ENCODE measurements at regions not wholly inside any gene's neighbourhood (a gene's known extent, or its start where the extent isn't known, plus 50 kb on each side); places are given as distances from the start of the nearest gene placed in this dataset.

- Mint-ChIP-seq H3K27ac (ENCODE audit: unreplicated experiment) (no peak overlapping the region), H3K9me3 (ENCODE audit: unreplicated experiment) (peaks cover 5% of the 10 kb centered on the region), H3K36me3 (ENCODE audit: low read depth, unreplicated experiment) (peaks cover 3% of the 10 kb centered on the region), H3K27me3 (ENCODE audit: low read depth, unreplicated experiment) (no peaks in the 10 kb centered on the region), H3K4me3 (ENCODE audit: unreplicated experiment) (no peak overlapping the region), H3K4me1 (ENCODE audit: low read depth, unreplicated experiment) (peaks cover 6% of the 10 kb centered on the region)
- no peak overlapping the region for H3K4me2 ChIP-seq (ENCODE audit: low read length)
- H3K9ac ChIP-seq (ENCODE audit: low read length), result no peak overlapping the region
- H3K4me1 ChIP-seq (ENCODE audit: insufficient read depth, low read length), result no peaks in the 10 kb centered on the region
- H4K20me1 ChIP-seq (ENCODE audit: insufficient read depth, low read length), result no peaks in the 10 kb centered on the region
- TF ChIP-seq, protein P1, sequence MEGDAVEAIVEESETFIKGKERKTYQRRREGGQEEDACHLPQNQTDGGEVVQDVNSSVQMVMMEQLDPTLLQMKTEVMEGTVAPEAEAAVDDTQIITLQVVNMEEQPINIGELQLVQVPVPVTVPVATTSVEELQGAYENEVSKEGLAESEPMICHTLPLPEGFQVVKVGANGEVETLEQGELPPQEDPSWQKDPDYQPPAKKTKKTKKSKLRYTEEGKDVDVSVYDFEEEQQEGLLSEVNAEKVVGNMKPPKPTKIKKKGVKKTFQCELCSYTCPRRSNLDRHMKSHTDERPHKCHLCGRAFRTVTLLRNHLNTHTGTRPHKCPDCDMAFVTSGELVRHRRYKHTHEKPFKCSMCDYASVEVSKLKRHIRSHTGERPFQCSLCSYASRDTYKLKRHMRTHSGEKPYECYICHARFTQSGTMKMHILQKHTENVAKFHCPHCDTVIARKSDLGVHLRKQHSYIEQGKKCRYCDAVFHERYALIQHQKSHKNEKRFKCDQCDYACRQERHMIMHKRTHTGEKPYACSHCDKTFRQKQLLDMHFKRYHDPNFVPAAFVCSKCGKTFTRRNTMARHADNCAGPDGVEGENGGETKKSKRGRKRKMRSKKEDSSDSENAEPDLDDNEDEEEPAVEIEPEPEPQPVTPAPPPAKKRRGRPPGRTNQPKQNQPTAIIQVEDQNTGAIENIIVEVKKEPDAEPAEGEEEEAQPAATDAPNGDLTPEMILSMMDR (IDR thresholded peaks at IDR 0.05; ENCODE audit: insufficient read depth, low read depth, low read length), result no peak
- TF ChIP-seq EZH2 (IDR thresholded peaks at IDR 0.05; ENCODE audit: insufficient read depth, low read length), result no peak
- no peak overlapping the region for H3K27ac ChIP-seq (ENCODE audit: low read depth, low read length)
- H3K27me3 ChIP-seq (ENCODE audit: insufficient read depth, low read length), result no peaks in the 10 kb centered on the region
- H3K79me2 ChIP-seq (ENCODE audit: insufficient read depth, low read length), result no peaks in the 10 kb centered on the region
- no peak for FAIRE-seq
- H3K9me3 ChIP-seq (ENCODE audit: insufficient read depth, low read depth, low read length), result no peaks in the 10 kb centered on the region
- H3K4me3 ChIP-seq (ENCODE audit: insufficient read depth, low read depth, low read length), result no peak overlapping the region
- peak; percentile 63 for DNase-seq (ENCODE audit: low read depth)
- H3K36me3 ChIP-seq (ENCODE audit: insufficient read depth, low read length), result no peaks in the 10 kb centered on the region
- no peak overlapping the region for H2AFZ ChIP-seq (ENCODE audit: low read depth, low read length)
Observed at GRCh38 chr11:35057926-35058668, 80.9 kb upstream of the CD44 start.

DNA sequence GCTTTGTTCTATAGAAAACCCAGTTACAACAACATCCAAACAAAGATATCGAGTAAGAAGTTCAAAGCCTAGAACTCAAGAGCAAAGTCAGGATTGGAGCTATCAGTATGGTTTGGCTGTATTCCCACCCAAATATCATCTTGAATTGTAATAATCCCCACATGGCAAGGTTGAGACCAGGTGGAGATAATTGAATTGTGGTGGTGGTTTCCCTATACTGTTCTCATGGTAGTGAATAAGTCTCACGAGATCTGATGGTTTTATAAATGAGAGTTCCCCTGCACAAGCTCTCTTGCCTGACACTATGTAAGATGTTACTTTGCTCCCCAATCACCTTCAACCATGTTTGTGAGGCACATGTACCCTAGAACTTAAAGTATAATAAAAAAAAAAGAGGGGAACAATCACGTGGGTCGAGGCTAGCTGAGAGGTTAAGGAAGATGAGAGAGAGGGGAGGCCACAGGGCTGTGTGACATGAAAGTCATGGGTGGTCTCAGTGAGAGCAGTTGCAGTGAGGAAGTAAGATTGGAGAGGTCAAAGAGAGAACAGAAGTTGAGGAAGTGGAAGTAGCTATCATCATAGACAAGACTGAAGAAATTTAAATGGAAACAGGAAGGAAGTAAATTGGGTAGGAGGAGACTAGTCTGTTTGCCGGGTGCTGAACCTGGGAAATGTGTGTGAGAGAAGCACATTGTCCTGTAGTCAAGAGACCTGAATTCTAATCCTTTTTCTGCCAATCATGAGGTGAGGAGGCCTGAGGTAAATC, 80.1 kb upstream of the CD44 start:
- Histone ChIP-seq H3K27me3 (ENCODE audit: insufficient read depth, low read length) (no peaks in the 10 kb centered on the region), H3K36me3 (ENCODE audit: insufficient read depth, low read length) (no peaks in the 10 kb centered on the region), H3K9ac (ENCODE audit: low read length) (no peak overlapping the region), H3K4me2 (ENCODE audit: low read length) (no peak overlapping the region), H3K27ac (ENCODE audit: low read depth, low read length) (no peak overlapping the region), H3K9me3 (ENCODE audit: insufficient read depth, low read depth, low read length) (no peaks in the 10 kb centered on the region), H3K4me1 (ENCODE audit: insufficient read depth, low read length) (peaks cover 2% of the 10 kb centered on the region), H3K79me2 (ENCODE audit: insufficient read depth, low read length) (no peaks in the 10 kb centered on the region), H3K4me3 (ENCODE audit: insufficient read depth, low read depth, low read length) (no peak overlapping the region), H4K20me1 (ENCODE audit: insufficient read depth, low read length) (no peaks in the 10 kb centered on the region), H2AFZ (ENCODE audit: low read depth, low read length) (no peak overlapping the region)
- no peak for DNase-seq (ENCODE audit: low read depth)
- no peak for FAIRE-seq
- H3K27ac Mint-ChIP-seq (ENCODE audit: unreplicated experiment), result no peak overlapping the region
- no peaks in the 10 kb centered on the region for H3K27me3 Mint-ChIP-seq (ENCODE audit: low read depth, unreplicated experiment)
- H3K9me3 Mint-ChIP-seq (ENCODE audit: unreplicated experiment), result peaks cover 5% of the 10 kb centered on the region
- H3K4me3 Mint-ChIP-seq (ENCODE audit: unreplicated experiment), result no peak overlapping the region
- peaks cover 3% of the 10 kb centered on the region for H3K36me3 Mint-ChIP-seq (ENCODE audit: low read depth, unreplicated experiment)
- TF ChIP-seq, protein P1 (IDR thresholded peaks at IDR 0.05; ENCODE audit: insufficient read depth, low read depth, low read length), result no peak
- no peak for TF ChIP-seq EZH2 (IDR thresholded peaks at IDR 0.05; ENCODE audit: insufficient read depth, low read length)
- H3K4me1 Mint-ChIP-seq (ENCODE audit: low read depth, unreplicated experiment), result peaks cover 6% of the 10 kb centered on the region

Measured in astrocyte (in vitro differentiated cells and primary cell).